Stimulated activated CD4-positive, alpha-beta T cell treated with anti-CD3 and anti-CD28 coated beads, Interleukin-12 subunit alpha, Interleukin-12 subunit beta, amount 100 ng/mL, for 4 hours (primary cell): ENCODE measurements at regions not wholly inside any gene's neighbourhood (a gene's known extent, or its start where the extent isn't known, plus 50 kb on each side); places are given as distances from the start of the nearest gene placed in this dataset.

Source experiments
- DNase-seq: peaks from one replicate; pipeline ENCODE4 v3.0.0-alpha.2; 2020

DNA sequence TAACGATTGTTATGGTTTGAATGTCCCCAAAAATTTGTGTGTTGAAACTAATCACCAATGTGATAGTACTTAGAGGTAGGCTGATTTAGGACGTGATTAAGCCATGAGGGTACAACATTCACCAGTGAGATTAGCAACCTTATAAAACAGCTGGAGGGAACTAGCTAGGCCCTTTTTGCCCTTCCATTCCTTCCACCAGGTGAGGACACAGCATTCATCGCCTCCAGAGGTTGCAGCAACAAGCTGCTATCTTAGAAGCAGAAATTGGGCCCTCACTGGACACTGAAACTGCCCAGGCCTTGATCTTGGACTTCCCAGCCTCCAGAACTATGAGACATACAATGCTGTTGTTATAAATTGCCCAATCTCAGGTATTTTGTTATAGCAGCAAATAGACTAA is 340.7 kb upstream of the JARID2 start:
- no peak for DNase-seq

DNA sequence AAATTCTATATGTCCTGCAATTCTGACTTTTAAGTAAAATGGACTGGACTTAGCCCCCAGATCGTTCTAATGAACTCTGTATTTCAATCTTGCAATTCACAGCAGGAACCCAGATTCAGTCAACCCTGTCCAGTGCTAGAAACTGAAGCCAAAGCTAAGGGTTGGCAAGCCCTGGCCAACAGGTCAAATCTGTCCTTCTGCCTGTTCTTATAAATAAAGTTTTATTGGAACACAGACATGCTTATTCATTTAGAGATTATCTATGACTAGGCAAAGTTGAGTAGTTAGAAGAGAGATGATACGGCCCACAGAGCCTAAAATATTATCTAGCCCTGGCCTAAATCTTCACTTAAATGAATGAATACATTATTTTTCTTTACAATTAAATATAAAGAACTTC is 339.2 kb upstream of the JARID2 start:
- DNase-seq: no peak

DNA sequence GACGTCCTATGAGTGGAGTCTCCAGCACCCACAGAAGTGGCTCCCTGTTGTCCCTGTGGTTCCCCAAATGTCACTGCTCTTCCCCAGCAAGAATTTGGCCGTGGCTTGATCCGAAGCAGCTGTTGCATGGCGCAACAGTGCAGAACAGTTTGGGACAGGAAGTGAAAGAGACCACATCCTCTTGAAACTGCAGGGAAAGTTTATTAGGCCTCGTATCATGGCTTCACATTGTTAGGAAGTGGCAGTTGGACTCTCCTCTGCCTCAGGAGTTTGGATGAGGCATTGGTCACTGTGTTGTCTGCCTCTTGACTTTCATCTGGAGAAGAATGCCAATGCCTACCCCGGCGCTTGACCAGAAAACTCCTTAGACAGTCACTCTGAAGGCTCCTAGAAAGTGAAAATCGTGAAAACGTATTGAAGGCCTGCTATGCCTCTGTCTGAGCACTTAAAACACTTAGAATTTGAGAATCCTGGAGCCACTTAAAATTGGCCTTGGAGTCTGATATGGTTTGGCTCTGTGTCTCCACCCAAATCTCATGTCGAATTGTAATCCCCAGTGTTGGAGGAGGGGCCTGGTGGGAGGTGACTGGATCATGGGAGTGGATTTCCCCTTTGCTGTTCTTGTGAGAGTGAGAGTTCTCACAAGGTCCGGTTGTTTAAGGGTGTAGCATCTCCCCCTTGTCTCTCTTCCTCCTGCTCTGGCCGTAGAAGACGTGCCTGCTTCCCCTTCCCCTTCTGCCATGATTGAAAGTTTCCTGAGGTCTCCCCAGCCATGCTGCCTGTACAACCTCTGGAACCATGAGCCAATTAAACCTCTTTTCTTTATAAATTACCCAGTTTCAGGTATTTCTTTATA is 334.9 kb upstream of the JARID2 start:
- DNase-seq: no peak

DNA sequence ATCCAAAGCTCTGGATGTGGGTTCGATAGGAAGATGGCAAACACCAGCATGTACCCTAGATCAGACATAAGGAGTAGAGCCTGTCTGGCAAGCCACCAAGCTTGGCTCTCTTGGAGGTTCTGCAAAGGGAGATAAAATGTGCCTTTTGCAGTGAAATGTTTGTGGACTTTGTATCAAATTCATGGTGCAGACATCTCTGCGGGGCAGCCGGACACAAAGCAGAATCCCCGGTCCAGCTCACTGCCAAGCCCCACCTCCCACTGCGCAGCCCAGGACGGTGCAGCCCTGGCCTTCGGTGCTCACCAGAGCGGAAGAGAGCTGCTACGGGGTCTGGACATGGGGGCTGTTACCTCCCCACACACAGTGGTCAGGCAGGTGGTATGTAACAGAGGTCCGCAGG is 333.6 kb upstream of the JARID2 start:
- DNase-seq: no peak

DNA sequence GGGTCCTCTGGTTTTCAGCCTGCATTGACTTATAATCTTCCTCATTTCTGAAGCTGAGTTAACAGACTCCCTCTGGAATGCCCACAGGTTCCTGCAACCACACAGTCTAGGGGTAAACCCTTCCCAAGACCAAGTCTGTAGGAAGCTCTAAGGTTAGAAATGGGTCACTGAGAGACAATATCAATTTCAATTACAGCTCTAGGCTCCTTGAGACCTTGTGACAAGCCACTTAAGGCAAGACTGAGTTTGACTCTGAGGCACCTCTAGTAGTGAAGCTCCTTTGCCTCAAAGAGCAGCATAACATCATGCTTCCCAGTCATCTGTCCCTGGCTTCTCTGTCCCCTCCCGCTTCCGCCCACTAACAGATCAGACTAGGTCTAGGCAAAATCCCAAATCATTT is 333.2 kb upstream of the JARID2 start:
- no peak for DNase-seq

DNA sequence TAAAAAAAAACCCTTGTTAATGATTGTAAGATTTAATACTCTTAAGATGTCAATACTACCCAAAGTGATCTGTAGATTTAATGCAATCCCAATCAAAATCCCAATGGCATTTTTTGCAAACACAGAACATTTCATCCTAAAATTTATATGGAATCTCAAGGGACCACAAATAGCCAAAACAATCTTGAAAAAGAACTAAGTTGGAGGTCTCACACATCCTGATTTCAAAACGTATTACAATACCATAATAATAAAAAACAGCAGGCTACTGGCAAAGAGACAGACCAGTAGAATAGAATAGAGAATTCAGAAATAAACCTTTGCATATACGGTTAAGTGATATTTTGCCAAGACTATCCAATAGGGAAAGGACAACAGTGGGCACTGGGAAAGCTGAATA is 331.9 kb upstream of the JARID2 start:
- no peak for DNase-seq

DNA sequence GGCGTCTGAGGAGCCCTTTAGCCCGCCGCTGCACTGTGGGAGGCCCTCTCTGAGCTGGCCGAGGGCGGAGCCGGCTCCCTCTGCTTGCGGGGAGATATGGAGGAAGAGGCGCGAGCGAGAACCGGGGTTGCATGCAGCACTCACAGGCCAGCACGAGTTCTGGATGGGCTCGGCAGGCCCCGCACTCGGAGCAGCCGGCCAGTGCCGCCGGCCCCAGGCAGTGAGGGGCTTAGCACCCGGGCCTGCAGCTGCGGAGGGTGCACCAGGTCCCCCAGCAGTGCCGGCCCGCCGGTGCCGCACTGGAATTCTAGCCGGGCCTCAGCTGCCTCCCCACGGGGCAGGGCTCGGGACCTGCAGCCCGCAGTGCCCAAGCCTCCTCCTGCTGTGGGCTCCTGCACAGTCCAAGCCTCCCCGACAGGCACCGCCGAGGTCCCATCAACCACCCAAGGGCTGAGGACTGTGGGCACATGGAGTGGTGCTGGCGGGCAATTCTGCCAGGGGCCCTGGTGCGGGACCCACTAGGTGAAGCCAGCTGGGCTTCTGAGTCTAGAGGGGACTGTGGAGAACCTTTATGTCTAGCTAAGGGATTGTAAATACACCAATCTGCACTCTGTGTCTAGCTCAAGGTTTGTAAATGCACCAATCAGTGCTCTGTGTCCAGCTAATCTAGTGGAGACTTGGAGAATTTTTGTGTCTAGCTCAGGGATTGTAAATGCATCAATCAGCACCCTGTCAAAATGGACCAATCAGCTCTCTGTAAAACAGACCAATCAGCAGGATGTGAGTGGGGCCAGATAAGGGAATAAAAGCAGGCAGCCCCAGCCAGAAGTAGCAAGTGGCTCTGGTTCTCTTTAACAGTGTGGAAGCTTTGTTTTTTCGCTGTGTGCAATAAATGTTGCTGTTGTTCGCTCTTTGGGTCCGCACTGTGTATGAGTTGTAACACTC is 329.7 kb upstream of the JARID2 start:
- DNase-seq: no peak

DNA sequence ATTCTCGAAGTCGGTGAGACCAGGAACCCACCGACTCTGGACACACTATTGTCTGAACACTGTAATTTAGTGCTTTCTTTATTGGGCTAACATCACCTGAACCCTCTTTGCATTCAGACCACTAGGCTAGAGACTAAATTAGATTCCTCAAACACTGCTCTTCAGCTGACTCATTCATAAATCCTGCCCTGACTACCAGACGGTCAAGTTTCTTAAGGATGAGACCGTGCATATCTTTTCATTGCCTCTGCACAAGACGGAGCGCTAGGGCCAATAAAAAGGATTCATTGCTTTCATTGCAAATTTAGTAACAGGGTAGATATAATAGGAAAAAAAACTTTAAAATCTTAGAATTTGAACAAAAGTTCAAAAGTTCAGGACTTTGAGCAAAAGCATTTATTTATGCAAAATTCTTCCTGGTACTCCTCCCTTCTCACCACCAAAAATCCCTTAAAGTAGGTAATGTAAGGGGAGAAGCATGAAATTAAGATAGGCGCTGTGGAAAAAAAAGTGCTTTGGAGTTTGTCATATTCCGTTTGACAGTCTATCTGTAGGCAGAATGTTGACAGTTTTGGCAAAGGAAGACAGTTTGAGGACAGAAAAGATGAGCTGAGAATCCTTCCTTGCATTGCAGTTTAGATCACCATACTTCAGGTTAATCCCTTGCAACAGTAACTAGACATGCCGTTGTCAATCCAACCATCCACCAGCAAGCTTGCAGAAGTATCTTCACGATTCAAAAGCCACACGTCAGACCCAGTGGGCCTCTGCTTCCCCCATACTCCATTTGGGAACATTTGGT is 328.6 kb upstream of the JARID2 start:
- no peak for DNase-seq

DNA sequence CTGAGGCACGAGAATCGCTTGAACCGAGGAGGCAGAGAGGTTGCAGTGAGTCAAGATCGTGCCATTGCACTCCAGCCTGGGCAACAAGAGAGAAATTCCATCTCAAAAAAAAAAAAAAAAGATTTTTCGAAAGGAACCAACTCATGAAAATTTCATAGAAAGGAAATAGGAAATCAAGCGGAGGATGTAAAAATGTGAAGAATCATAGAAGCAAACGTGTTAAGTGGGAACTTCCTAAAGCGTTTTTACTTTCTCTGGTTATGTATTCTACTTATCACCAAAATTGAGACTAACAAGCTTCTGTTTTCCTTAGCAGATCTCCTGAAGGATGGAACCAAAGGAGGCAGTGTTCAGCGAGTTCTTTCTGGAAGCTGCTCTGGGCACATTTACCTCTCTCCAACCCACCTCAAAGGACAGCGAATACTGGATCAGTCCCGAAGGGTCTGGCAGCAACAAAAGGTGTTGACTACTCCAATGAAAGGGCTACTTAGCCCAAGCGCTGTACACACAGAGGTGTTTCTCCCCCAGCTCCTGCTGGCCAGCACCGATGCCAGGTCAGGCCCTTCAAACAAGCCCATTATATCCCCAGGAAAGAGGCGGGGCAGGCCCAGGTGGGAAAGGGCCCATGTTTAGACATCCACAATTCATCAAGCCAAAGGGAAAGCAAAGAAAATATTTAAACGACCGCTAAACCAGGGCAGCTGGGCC is 327.5 kb upstream of the JARID2 start:
- no peak for DNase-seq

DNA sequence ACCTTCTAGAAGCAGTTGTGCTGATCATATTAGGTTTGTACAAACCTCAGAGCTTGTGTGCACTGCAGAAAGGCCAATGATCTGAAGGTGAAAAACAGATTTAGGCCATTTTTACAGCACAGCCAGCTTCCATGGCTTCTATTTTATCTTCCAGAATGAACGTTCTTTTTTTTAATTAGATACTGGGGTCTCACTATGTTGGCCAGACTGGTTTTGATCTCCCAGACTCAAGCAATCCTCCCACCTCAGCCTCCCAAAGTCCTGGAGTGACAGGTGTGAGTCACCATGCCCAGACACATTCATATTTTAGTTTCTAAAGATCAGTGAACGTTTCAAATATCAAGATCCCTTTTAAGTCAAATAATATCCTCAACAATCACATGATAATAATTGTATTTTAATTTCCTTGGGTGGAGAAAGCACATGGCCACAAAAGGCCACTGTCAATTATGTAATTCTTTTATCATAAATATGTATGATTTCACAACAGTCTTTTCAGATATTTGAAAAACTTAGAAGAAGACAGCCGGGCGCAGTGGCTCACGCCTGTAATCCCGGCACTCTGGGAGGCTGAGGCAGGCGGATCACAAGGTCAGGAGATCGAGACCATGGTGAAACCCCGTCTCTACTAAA is 326.7 kb upstream of the JARID2 start:
- no peak for DNase-seq

DNA sequence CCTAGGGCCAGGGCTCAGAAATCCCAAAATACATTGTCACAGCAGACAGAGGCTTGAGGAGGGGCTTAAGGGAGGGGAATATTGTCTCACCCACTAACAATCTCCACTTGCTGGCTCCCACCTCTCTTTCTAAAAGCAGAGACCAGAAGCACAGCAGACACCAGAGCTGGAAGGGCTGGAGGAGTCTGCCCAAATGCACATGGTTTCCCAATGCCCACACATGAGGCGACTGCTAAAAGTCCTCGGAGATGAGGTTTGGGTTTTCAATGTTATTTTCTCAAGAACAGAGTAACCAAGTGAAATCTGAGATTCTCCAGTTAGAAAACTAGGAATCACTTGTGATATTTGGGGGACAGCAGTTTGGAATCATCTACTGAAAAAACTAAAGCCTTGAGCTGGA is 325.6 kb upstream of the JARID2 start:
- DNase-seq: no peak

DNA sequence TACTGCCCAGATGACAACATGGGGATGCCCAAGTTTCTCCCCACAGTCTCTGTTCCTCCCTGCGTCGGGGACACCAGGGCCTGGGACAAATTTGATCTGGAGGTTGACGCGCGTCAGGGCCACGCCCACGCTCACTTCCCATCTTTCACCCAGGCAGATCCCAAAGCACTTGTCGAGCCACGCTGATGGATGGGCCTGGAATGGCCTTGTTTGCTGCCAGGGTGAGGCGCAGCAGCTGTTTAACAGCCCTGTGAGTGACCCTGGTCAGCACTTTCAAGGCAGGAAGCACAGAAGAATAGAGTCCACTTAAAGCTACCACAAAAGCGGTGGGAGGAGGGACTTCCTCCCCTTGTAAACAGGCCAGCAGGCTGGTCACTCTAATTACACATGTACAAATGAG is 324.7 kb upstream of the JARID2 start:
- no peak for DNase-seq

DNA sequence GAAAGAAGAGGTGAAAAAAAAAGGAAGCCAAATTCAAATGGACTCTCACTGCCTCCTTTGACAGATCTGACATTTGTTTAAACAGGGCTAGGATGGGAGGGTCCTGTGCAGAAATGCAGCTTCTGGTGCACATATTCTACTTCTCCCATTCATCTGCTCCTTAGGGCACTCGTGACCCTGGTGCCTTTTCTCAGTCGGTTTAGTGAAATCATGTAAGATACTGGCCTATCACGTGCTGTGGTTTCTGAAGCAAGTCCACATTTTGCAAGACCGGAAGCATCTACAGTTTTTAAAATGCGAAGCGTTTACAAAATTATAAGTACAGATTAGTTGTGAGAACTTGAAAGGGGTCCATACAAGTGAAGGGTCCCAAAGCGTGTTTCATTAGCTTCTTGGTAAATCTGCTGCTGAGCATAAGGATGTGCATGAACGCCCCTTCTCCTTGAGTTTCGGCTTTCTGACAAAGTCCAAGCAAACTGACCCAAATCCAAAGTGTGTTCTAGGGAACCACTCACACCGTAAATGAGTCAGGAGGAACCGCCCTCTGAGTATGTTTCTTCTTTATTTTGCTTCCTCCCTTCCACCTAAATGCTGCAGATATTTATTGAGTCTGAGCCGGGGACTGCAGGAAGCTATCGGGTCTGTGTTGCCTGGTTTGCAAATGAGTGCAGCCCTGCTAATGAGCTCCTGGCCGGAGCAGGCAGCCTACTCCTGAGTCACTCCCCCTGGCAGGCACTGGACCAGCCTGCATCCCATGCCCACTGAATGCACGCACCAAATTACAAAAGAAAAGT is 323.8 kb upstream of the JARID2 start:
- DNase-seq: no peak

DNA sequence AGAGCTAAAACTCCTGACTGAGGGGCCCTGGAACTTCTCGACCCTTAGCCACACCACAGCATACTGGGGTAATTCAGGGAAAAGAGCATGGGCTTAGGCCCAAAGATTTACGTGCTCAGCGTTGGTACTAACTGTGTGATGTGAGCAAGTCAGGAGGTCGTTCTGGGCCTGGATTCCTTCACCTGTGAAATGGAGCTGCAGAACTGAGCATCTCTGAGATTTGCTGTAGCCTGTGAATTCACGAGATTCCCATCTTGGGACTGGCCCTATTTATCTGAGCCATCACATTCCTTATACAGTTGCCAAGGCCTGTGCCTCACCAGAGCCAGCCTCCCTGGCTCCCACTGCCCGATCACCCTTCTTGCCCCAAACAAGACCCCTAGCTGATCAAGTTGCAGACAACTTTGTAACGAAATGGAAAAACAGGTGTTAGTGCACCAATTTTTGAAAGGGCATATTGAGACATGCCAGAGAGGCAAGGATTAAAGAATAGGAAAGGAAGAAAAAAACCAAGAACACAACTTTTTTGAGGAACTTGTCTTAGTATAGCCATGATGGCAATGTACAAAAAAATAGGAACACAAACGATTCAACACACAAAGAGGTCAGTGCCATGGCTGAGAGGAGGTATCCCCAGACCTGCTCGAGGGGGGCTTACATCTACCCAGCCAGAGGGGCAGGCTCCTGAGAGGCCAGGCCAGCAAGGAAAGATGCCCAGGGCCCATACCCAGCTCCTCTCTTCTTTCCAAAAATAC is 323.0 kb upstream of the JARID2 start:
- DNase-seq: no peak

DNA sequence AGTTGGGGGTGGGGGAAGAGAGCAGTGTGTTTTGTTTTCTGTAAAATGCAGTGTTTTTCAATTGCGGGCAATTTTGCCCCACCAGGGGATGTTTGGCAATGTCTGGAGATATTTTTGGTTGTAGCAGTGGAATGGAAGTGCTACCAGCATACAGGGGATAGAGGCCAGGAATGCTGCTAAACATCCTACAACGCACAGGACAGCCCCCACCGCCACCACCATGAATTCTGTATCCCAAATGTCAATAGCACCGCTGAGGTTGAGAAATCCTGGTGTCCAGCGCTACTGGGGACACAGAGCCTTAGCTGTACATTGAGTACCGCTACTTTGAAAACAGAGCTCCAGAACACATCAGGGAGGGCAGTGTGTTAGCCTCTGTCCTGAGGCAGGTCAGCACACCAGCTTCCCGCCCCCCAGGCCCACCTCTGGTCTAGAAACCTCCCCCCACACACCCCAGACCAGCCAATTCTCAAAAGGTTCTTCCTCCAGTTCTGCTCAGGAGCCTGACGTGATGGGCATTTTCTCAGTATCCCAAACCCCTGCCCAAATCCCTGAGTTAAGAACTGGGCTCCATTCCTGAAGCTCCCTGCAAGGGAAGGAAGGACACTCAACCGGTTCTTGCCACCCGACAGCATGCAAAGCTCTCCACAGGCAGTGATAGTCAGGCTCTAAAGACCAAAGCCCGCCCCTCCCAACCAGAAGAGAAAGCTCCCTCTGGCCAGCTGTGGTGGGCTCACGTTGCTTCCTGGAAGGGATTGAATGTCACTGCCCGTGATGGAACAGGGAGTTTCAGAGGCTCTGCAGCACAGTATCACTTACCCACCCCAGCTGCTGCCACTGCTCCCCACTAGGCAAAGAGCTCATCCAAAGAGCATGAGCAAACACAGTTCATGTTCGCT is 321.5 kb upstream of the JARID2 start:
- DNase-seq: no peak

DNA sequence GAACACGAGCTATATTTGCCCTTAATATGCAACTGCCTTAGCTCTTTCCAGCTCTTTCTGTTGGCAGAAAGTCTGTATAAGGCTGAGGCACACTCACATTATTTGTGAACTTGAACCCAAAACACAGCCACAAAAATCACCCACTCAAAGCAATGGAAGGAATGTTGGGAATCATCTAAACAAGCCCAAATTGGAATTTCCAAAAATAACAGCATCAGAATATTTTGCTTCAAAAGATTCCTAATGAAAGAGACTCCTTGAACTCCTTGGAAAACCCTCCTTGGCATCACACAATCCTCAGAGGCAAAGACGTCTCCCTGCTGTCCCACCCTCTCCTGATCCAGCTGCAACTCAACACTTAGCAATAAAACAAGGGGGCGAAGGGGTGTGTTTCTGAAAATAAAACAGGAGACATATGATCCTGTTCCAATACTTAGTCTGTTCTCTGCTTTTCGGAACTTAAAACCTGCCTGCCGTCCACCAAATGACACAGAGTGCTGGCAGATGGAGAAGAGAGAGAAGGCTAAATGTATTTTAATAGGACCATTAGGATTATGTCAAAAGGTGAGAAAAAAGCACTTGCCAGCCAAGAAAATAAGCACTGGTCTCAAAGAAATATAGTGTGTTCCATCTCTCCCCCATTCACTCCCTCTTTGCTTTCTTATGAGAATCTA is 320.7 kb upstream of the JARID2 start:
- DNase-seq: no peak

DNA sequence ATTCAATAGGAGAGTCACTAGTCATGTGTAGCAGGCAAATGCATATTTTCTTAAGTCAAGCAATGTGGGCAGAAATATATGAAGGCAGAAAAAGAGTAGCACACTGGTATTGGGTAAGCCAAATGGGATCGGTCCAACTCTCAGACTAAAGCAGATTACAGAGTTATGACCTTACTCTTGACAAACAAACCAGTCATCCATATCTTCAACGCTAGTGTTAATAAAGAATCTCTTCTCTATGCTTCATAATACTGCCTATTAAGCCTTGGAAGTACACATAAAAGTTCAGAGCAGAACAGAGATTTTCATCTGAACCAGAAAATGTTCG is 320.2 kb upstream of the JARID2 start:
- no peak for DNase-seq

DNA sequence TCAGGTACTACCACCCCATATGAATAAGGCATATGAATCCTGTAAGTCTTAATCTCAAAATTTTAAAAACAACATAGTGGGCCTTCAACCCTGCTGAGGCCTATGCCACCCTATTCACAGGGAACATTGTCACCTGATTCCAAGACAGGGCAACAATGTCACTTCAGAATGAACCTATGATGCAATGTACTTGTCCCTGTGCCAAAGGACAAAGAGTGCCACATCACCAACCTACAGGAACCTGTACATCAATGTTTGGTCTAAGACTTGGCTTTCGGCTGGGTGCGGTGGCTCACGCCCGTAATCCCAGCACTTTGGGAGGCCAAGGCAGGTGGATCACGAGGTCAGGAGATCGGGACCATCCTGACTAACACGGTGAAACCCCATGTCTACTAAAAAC is 318.5 kb upstream of the JARID2 start:
- DNase-seq: no peak

DNA sequence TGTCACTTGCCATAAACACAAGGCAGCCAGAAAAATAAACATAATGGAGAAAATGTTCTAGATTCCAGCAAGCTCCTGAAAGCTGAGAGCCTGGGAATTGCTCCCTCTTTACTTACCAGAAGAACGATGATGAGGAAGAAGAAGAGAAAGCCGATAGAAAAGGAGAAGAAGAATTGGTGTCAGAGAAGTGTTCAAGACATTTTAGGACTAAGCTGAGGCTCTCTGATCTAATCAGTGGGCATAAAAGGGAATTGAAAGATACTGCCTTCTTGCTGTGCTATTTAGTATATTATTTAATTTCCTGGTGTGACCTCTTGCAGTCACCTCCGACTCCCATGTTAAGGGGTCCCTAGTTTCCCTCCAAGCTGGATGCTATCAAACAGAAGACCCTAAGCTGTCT is 316.6 kb upstream of the JARID2 start:
- no peak for DNase-seq
